ENCODE measurements at regions not wholly inside any gene's neighbourhood (a gene's known extent, or its start where the extent isn't known, plus 50 kb on each side); places are given as distances from the start of the nearest gene placed in this dataset.

- TF ChIP-seq REST (IDR thresholded peaks at IDR 0.05; ENCODE audit: insufficient read depth in 1 of 2, low read depth in 2 of 2, low read length in 2 of 2) (no peak), TAF1 (IDR thresholded peaks at IDR 0.05; ENCODE audit: borderline replicate concordance, insufficient read depth, low read length) (no peak), POLR2AphosphoS5 (IDR thresholded peaks at IDR 0.05; ENCODE audit: low read depth, low read length) (no peak), SIN3A (IDR thresholded peaks at IDR 0.05; ENCODE audit: borderline replicate concordance, insufficient read depth, low read length) (no peak)
Measured at GRCh38 chr5:68478301-68479095, 262.9 kb downstream of the PIK3R1 start.

Measured in PFSK-1 (cell line).